Right ventricle myocardium inferior (tissue), 1 donor: ENCODE measurements at regions not wholly inside any gene's neighbourhood (a gene's known extent, or its start where the extent isn't known, plus 50 kb on each side); places are given as distances from the start of the nearest gene placed in this dataset.

Experiments used
- ATAC-seq: fragments of 200-7000 bp; cut with Tn5 transposase; one replicate; pipeline ENCODE4 v1.9.1; 2020; ENCODE audit warnings: mild to moderate bottlenecking, moderate library complexity
- DNase-seq: peaks from one replicate; pipeline ENCODE4 v3.0.0; 2021; ENCODE audit errors: missing footprints
- intact Hi-C: fragments of 100-400 bp; cut with DNase I; formaldehyde crosslinking; loops from one replicate; pipeline ENCODE4 v1.11.0; 2022
- donor health status: DM: no; HTN: yes; CAD: no; lungs with severe emphysema.

GRCh38 chr13:97127842-97128241 is 94.3 kb upstream of the MBNL2 start:
- ATAC-seq (no peak), DNase-seq (no peak)
- intact Hi-C loops, result no loop called here

DNA sequence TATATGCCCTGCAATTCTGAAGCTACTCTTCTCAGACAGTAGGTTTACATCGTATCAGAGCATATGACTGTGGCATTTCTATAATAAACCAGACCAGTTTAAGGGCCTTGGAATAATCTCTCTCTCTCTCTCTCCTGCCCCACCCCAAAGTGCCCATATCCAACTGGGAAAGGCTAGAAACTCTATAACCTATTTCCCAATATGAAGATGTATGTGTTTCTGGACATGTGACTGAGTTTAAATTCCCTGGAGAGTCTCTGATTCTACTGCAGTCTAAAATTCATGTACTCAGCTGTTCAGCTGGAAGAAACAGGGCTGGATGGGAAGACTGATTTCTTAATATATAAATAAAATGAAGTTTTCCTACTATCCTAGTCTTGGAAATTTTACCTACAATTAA is 91.9 kb upstream of the MBNL2 start:
- intact Hi-C loops, result no loop called here
- DNase-seq, result no peak
- no peak for ATAC-seq

GRCh38 chr13:97131447-97131846 is 90.7 kb upstream of the MBNL2 start:
- intact Hi-C loops, result no loop called here
- DNase-seq, result no peak
- ATAC-seq, result no peak

GRCh38 chr13:97133554-97133953 is 88.6 kb upstream of the MBNL2 start:
- ATAC-seq (no peak), DNase-seq (no peak)
- intact Hi-C loops, result no loop called here

DNA sequence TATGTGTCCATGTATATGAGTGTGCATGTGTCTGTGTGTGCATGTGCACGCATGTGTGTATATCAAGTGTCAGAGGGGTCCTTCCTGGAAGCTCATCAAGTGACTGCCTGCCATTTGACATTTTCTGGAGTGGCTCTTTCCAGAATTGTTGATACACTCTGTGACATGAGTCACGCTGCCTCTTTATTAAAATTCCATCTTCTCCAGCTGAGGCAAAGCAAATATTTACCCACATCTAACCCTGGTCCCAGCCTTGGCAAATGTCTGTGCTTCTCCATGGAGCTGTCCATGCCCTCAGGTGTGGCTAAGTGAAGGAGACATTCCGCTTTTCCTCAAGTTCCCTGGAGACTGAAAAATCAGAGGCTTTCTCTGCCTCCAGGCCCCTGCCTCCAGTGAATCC is 88.2 kb upstream of the MBNL2 start:
- DNase-seq (no peak), ATAC-seq (no peak)
- intact Hi-C loops, result no loop called here

- ATAC-seq (no peak), DNase-seq (no peak)
- intact Hi-C loops, result no loop called here
Measured at GRCh38 chr13:97134364-97135095, 87.6 kb upstream of the MBNL2 start.

GRCh38 chr13:97135883-97136282 is 86.2 kb upstream of the MBNL2 start:
- DNase-seq, result no peak
- intact Hi-C loops, result no loop called here
- no peak for ATAC-seq

DNA sequence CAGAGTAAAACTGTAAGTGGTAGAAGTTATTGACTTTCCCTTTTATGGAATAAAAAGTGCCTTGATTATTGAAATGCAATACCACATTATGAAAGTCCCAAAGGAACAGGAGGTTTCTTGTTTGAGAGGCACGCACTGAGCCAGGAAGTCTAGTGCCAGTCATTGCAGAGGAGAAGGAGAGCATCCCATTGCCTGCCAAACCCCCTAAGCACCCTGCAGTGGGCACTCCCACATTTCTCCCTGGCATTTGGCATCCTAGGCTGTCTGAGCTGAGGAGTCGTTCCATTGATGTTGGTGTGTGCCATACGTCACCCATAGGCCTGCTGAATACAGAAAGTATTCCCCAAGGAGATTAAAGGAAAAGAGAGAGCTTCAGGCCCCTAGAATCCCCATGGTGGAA is 85.7 kb upstream of the MBNL2 start:
- ATAC-seq (no peak), DNase-seq (no peak)
- intact Hi-C loops, result no loop called here

DNA sequence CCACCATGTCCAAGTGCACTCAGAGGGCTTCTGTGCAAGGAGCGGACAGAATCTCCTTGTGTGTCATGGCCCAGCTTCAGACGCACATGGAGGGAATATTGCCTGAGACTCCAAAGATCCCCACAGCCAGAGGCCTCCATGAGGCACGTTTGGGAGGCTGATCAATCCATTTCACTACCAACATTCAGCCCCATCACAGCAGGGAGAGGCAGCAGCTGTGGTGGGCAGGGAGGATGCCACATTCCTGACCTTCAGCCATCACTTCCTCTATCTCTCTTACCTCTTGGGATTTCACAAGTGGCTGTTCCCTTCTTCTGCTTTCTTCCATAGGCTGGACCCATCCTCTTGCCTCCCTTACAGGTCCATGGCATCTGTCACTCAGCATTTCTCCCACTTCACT is 82.4 kb upstream of the MBNL2 start:
- no peak for DNase-seq
- intact Hi-C loops, result no loop called here
- no peak for ATAC-seq

- no peak for DNase-seq
- ATAC-seq, result no peak
- intact Hi-C loops, result no loop called here
Measured at GRCh38 chr13:97140131-97140530, 82.0 kb upstream of the MBNL2 start.

- DNase-seq, result no peak
- intact Hi-C loops, result no loop called here
- no peak for ATAC-seq
Measured at GRCh38 chr13:97140611-97141010, 81.5 kb upstream of the MBNL2 start.

- intact Hi-C loops, result no loop called here
- no peak for DNase-seq
- no peak for ATAC-seq
Measured at GRCh38 chr13:97141097-97141496, 81.0 kb upstream of the MBNL2 start.

DNA sequence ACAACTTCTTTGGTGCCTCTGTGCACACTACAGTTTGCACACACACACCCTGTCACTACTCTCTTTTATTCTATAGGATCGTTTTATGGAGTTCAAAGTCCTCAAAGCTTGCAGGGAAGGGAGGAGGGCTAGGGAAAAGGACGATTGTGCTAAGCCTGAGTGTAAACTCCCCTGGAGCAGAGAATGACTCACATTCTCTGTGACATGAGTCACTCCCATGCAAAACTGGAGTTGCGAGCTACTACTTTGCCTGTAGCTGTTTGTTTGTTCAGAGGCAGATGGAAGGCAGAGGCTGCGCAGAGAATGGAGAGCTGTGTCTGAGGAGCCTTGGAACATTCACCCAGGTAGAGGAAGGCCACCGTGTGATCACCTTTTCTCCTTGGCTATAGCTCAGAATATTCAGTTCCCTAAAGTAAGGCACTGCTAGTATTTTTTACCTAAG is 80.5 kb upstream of the MBNL2 start:
- DNase-seq, result no peak
- intact Hi-C loops, result no loop called here
- ATAC-seq, result peak; percentile 88

GRCh38 chr13:97142452-97142851 is 79.7 kb upstream of the MBNL2 start:
- no peak for DNase-seq
- peak; percentile 50 for ATAC-seq
- intact Hi-C loops, result no loop called here

DNA sequence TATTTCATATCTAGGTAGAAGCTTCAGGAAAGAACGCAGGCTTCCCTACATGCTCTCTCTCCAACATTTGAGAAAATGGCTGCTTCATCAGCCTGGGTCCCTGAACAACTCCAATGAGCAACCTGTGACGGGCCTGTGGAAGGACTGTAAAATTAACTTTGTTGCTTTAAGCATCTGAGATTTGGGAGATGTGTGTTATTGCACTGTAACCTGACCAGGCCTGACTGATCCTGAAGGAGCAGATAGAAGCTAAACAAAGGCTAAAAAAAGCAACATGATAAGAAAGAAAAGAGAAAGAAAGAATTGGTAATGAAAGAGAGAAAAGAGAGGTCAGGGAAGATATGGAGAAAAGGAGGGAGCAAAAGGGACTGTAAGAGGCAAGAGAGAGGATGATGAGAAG is 77.1 kb upstream of the MBNL2 start:
- ATAC-seq (no peak), DNase-seq (no peak)
- intact Hi-C loops, result no loop called here

- intact Hi-C loops, result no loop called here
- DNase-seq, result no peak
- no peak for ATAC-seq
Measured at GRCh38 chr13:97148894-97149293, 73.2 kb upstream of the MBNL2 start.

GRCh38 chr13:97160421-97160820 is 61.7 kb upstream of the MBNL2 start:
- ATAC-seq (no peak), DNase-seq (no peak)
- intact Hi-C loops, result no loop called here

GRCh38 chr13:97161582-97162231 is 60.4 kb upstream of the MBNL2 start:
- ATAC-seq (no peak), DNase-seq (no peak)
- intact Hi-C loops, result no loop called here

GRCh38 chr13:97165502-97166425 is 56.4 kb upstream of the MBNL2 start:
- ATAC-seq, result no peak
- intact Hi-C loops, result no loop called here

GRCh38 chr13:97171136-97171535 is 51.0 kb upstream of the MBNL2 start:
- DNase-seq (no peak), ATAC-seq (no peak)
- intact Hi-C loops, result no loop called here

More at GRCh38 chr13:97165502-97166425, 56.4 kb upstream of the MBNL2 start:
- DNase-seq, result no peak
